CD14-positive monocyte (primary cell): ENCODE measurements at regions not wholly inside any gene's neighbourhood (a gene's known extent, or its start where the extent isn't known, plus 50 kb on each side); places are given as distances from the start of the nearest gene placed in this dataset.

Experiments used
- DNase-seq, 3 donors: peaks; one replicate each; pipeline ENCODE4 v3.0.0-alpha.2; 2011 to 2022
- H2AFZ ChIP-seq: 2 replicates; pipeline ENCODE4 v1.6.0; 2012; ENCODE audit warnings: mild to moderate bottlenecking, low read depth, low read length, inconsistent platforms; ENCODE audit not compliant: insufficient read depth, poor library complexity, severe bottlenecking
- H3K27ac ChIP-seq, 2 donors: 1 replicate in 1 of 2; 2 replicates in 1 of 2; pipeline ENCODE4 v1.5.1; 2012 to 2013; ENCODE audit warnings: low read length in 2 of 2, control low read depth in 1 of 2, inconsistent platforms in 1 of 2, low read depth in 1 of 2, mild to moderate bottlenecking in 1 of 2
- H3K27me3 ChIP-seq, 2 donors: one replicate each; pipeline versions ENCODE4 v1.6.0 to v1.6.1; 2011 to 2013; ENCODE audit warnings: low read length in 2 of 2; ENCODE audit not compliant: control insufficient read depth in 2 of 2, insufficient read depth in 2 of 2
- H3K36me3 ChIP-seq, 2 donors: replicated peaks in 1 of 2; 1 replicate in 1 of 2; 2 replicates in 1 of 2; pipeline versions ENCODE4 v1.5.1 to v1.6.1; 2012 to 2013; ENCODE audit warnings: low read length in 2 of 2, control low read depth in 1 of 2, inconsistent platforms in 1 of 2, mild to moderate bottlenecking in 1 of 2; ENCODE audit not compliant: insufficient read depth in 2 of 2, control insufficient read depth in 1 of 2
- H3K4me1 ChIP-seq, 2 donors: 1 replicate in 1 of 2; 2 replicates in 1 of 2; pipeline versions ENCODE4 v1.5.1 to v1.6.1; 2012 to 2013; ENCODE audit warnings: low read length in 2 of 2, control low read depth in 1 of 2, inconsistent platforms in 1 of 2, mild to moderate bottlenecking in 1 of 2, moderate library complexity in 1 of 2; ENCODE audit not compliant: insufficient read depth in 2 of 2, control insufficient read depth in 1 of 2
- H3K4me2 ChIP-seq: replicated peaks from 2 replicates; pipeline ENCODE3; 2012; ENCODE audit warnings: low read length, moderate library complexity, mild to moderate bottlenecking; ENCODE audit not compliant: poor library complexity, severe bottlenecking; ENCODE audit errors: extremely low read depth
- H3K4me3 ChIP-seq, 3 experiments: fragments of 200-600 bp in 1 of 3; sonication (generic) in 1 of 3; replicated peaks in 1 of 3; 1 replicate in 2 of 3; 2 replicates in 1 of 3; pipeline ENCODE4 v1.5.1; 2011 to 2013; ENCODE audit warnings: low read length in 3 of 3, mild to moderate bottlenecking in 3 of 3, control low read depth in 2 of 3, low read depth in 2 of 3, inconsistent platforms in 1 of 3, moderate library complexity in 1 of 3
- H3K79me2 ChIP-seq: 2 replicates; pipeline ENCODE4 v1.6.0; 2012; ENCODE audit warnings: mild to moderate bottlenecking, control low read depth, inconsistent platforms, low read length, moderate library complexity; ENCODE audit not compliant: insufficient read depth
- H3K9ac ChIP-seq: 2 replicates; pipeline ENCODE4 v1.6.0; 2017; ENCODE audit warnings: low read length, mild to moderate bottlenecking; ENCODE audit not compliant: insufficient read depth, poor library complexity, severe bottlenecking
- H3K9me3 ChIP-seq, 2 donors: replicated peaks in 1 of 2; 1 replicate in 1 of 2; 2 replicates in 1 of 2; pipeline versions ENCODE4 v1.5.1 to v1.6.1; 2012 to 2013; ENCODE audit warnings: low read length in 2 of 2, control low read depth in 1 of 2; ENCODE audit not compliant: control insufficient read depth in 1 of 2, insufficient read depth in 1 of 2
- H4K20me1 ChIP-seq: 2 replicates; pipeline ENCODE4 v1.6.0; 2012; ENCODE audit warnings: mild to moderate bottlenecking, low read length, control low read depth, moderate library complexity; ENCODE audit not compliant: insufficient read depth
- H3K27ac Mint-ChIP-seq, 7 donors: one replicate each; pipeline ENCODE4 v1.8.0; 2020; ENCODE audit warnings: mild to moderate bottlenecking in 7 of 7, mixed read lengths in 7 of 7, moderate library complexity in 6 of 7, inconsistent platforms in 2 of 7
- H3K27me3 Mint-ChIP-seq, 3 donors: one replicate each; pipeline ENCODE4 v1.8.0; 2021 to 2022; ENCODE audit warnings: low read depth in 3 of 3, mild to moderate bottlenecking in 3 of 3, mixed read lengths in 3 of 3, moderate library complexity in 3 of 3, inconsistent platforms in 1 of 3
- H3K36me3 Mint-ChIP-seq, 2 donors: one replicate each; pipeline ENCODE4 v1.8.0; 2020; ENCODE audit warnings: mixed read lengths in 2 of 2, inconsistent platforms in 1 of 2, mild to moderate bottlenecking in 1 of 2
- H3K4me1 Mint-ChIP-seq: one replicate; pipeline ENCODE4 v1.8.0; 2020; ENCODE audit warnings: mild to moderate bottlenecking, mixed read lengths
- H3K4me3 Mint-ChIP-seq, 2 donors: one replicate each; pipeline ENCODE4 v1.8.0; 2020; ENCODE audit warnings: mild to moderate bottlenecking in 2 of 2, mixed read lengths in 2 of 2, moderate library complexity in 1 of 2
- H3K9me3 Mint-ChIP-seq, 7 donors: one replicate each; pipeline ENCODE4 v1.8.0; 2020 to 2022; ENCODE audit warnings: mixed read lengths in 7 of 7, mild to moderate bottlenecking in 6 of 7, moderate library complexity in 6 of 7, inconsistent platforms in 2 of 7
- CTCF ChIP-seq: fragments of 200-600 bp; IDR thresholded peaks from one replicate; pipeline ENCODE4 v1.8.0; 2022; ENCODE audit warnings: antibody characterized with exemption, mild to moderate bottlenecking
- WGBS: methylation state at CpG from one replicate; pipeline ENCODE4 v1.1.5; 2013; ENCODE audit warnings: missing lambda C conversion rate; ENCODE audit not compliant: insufficient coverage; 5-methylcytosine and 5-hydroxymethylcytosine counted together
- intact Hi-C, 2 donors: fragments of 100-400 bp; cut with micrococcal nuclease; formaldehyde crosslinking; loops; one replicate each; pipeline versions ENCODE4 v1.15.0 to v1.15.1; 2023

- no peak overlapping the region for H3K27ac ChIP-seq
- Mint-ChIP-seq H3K4me1 (no peaks in the 10 kb centered on the region), H3K4me3 (no peak overlapping the region), H3K27me3 (peaks cover under 1 to 2% (median 2%) of the 10 kb centered on the region in 3 donors), H3K27ac (no peak overlapping the region), H3K9me3 (peaks cover 0 to 6% (median 3%) of the 10 kb centered on the region in 7 donors), H3K36me3 (no peaks in the 10 kb centered on the region)
- TF ChIP-seq CTCF, result no peak
- intact Hi-C loops, result no loop called here
- H3K36me3 ChIP-seq, result no peaks in the 10 kb centered on the region
- H3K4me1 ChIP-seq, result no peaks in the 10 kb centered on the region
- no peak overlapping the region for H3K9ac ChIP-seq
- no peaks in the 10 kb centered on the region for H4K20me1 ChIP-seq
- no peak overlapping the region for H2AFZ ChIP-seq
- no peaks in the 10 kb centered on the region for H3K9me3 ChIP-seq
- DNase-seq, result no peak
- no peak overlapping the region for H3K4me2 ChIP-seq
- no peaks in the 10 kb centered on the region for H3K79me2 ChIP-seq
- H3K27me3 ChIP-seq, result no peaks in the 10 kb centered on the region
- no peak overlapping the region for H3K4me3 ChIP-seq
- no CpG with 5 or more reads among the region's 2 CpGs for WGBS
These were observed 345.7 kb downstream of the GRIN2B start for GRCh38 chr12:13635709-13636108.

GRCh38 chr12:13631873-13632272 lies 349.5 kb downstream of the GRIN2B start:
- Mint-ChIP-seq H3K27ac (no peak overlapping the region), H3K27me3 (peaks cover 0 to 2% (median 2%) of the 10 kb centered on the region in 3 donors), H3K9me3 (peaks cover 0 to 8% (median 2%) of the 10 kb centered on the region in 7 donors), H3K36me3 (no peaks in the 10 kb centered on the region), H3K4me1 (no peaks in the 10 kb centered on the region), H3K4me3 (no peak overlapping the region)
- Histone ChIP-seq H3K27ac (no peak overlapping the region), H3K9ac (no peak overlapping the region), H3K27me3 (no peaks in the 10 kb centered on the region), H2AFZ (no peak overlapping the region), H3K79me2 (no peaks in the 10 kb centered on the region), H3K36me3 (no peaks in the 10 kb centered on the region), H3K4me3 (no peak overlapping the region), H4K20me1 (no peaks in the 10 kb centered on the region), H3K4me1 (no peaks in the 10 kb centered on the region), H3K9me3 (peaks cover 0 to 4% of the 10 kb centered on the region in 2 donors), H3K4me2 (no peak overlapping the region)
- DNase-seq, result no peak
- no peak for TF ChIP-seq CTCF
- WGBS, result 86% methylated on average over 1 of the region's 2 CpGs
- intact Hi-C loops, result no loop called here
